ENCODE measurements at regions not wholly inside any gene's neighbourhood (a gene's known extent, or its start where the extent isn't known, plus 50 kb on each side); places are given as distances from the start of the nearest gene placed in this dataset.
"Not testable (repeated sequence)": the region's sequence is repeated elsewhere in the genome, so short reads cannot be mapped to it uniquely, and the experiment has no call there.

- DNase-seq: not testable (repeated sequence)
Measured at GRCh38 chr16:29257419-29258336, 148.8 kb downstream of the NPIPB11 start.

GRCh38 chr16:29256501-29256981, 150.0 kb downstream of the NPIPB11 start:
- no peak for DNase-seq

GRCh38 chr16:29255957-29256356, 150.6 kb downstream of the NPIPB11 start:
- DNase-seq: not testable (repeated sequence)

- not testable (repeated sequence) for DNase-seq
Measured at GRCh38 chr16:29255496-29255796, 151.1 kb downstream of the NPIPB11 start.

- DNase-seq: no peak
Measured at GRCh38 chr16:29254676-29255495, 151.6 kb downstream of the NPIPB11 start.

DNA sequence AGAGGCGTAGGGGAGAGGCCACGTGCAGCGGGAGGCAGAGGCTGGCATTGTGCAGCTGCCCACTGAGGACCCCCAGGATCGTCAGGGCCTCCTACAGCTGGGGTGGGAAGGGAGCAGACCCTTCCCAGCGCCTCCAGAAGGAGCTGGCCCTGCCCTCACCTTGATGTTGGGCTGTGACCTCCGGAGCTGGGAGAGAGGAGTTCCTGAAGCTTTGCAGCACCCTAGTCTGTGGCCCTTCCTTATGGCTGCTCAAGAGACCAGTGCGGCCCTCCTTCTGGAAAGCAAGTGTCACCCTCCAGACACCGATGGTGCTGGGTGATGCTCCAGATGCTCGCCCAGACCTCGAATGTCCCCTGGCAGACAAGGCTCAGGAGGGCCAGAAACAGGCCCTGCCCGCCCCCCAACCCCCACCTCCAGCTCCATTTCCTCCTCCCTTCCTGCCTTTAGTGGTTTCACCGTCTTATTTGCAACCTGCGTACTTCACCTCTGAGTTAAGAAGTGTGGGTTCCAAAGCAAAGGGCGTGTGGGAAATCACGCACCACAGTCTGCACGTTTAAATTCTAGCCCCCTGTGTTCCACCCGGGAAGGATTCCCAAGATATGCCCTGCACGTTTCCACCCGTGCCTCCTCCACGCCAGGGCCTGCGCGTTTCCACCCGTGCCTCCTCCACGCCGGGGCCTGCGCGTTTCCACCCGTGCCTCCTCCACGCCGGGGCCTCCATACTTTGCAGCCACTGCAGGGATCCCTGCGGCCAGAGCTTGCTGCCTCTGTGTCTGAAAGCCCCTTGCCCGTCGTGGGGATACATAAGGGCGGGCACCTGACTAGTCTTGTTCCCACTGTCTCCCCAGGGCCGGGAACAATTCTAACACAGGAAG, 152.6 kb downstream of the NPIPB11 start:
- not testable (repeated sequence) for DNase-seq

DNA sequence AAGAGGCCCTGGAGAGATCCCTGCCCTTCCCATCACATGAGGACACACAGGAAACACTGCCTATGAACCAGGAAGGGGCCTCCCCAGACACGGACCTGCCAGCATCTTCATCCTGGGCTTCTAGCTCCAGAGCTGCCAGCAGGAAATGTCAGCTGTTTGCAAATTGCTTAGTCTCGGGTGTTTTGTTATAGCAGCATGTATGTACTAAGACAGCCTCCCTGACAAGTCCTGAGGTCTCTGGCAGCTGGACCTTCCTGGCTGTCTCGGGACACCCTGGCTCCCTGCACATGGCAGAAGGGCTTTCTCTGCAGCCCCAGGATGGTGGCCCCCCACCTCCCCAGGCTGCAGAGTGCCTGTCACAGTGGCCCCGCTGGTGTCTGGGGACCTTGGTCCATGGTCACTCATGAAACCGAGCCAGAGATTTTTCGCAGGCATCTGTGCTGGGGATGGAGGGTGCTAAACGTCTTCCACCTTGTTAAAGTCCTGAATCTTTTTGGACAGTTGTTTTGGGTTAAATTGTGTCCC, 153.4 kb downstream of the NPIPB11 start:
- not testable (repeated sequence) for DNase-seq

DNA sequence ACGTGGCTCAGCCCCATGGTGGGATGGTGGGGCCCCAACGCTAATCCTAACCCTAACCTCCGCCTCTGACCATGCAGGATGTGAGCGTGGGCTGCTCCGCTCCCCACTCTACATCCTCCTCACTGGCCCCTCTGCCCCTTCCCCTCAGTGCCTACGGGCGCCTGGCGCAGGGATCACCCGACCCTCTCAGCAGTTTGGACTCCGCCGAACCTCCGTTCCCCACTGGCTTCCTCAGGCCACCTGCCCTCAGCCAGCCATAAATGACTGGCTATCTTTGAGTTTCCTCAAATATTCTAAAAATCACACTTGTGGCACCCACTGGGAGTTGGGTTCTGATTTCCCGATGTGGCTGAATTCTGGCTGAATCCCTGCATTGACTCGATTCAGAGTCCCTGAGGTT, 154.2 kb downstream of the NPIPB11 start:
- not testable (repeated sequence) for DNase-seq

- not testable (repeated sequence) for DNase-seq
Measured at GRCh38 chr16:29251571-29252011, 154.9 kb downstream of the NPIPB11 start.

- not testable (repeated sequence) for DNase-seq
Measured at GRCh38 chr16:29250923-29251434, 155.5 kb downstream of the NPIPB11 start.

GRCh38 chr16:29250469-29250868, 156.0 kb downstream of the NPIPB11 start:
- DNase-seq: not testable (repeated sequence)

- not testable (repeated sequence) for DNase-seq
Measured at GRCh38 chr16:29248940-29249318, 157.6 kb downstream of the NPIPB11 start.

- DNase-seq: not testable (repeated sequence)
Measured at GRCh38 chr16:29248306-29248939, 158.1 kb downstream of the NPIPB11 start.

DNA sequence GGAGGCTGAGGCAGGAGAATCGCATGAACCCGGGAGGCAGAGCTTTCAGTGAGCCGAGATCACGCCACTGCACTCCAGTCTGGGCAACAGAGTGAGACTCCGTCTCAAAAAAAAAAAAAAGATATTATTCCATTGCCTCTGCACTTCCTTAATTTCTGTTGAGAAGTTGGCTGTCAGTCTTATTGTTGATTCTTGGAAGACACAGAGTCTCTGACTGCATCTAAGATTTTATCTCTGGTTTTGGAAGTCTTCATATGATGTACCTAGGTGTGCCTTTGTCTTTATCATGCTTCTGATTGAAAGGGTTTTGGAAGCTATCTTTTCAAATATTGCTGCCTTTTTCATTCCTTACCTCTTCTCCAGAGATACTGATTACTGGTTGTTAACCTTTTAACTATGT, 160.4 kb downstream of the NPIPB11 start:
- not testable (repeated sequence) for DNase-seq

DNA sequence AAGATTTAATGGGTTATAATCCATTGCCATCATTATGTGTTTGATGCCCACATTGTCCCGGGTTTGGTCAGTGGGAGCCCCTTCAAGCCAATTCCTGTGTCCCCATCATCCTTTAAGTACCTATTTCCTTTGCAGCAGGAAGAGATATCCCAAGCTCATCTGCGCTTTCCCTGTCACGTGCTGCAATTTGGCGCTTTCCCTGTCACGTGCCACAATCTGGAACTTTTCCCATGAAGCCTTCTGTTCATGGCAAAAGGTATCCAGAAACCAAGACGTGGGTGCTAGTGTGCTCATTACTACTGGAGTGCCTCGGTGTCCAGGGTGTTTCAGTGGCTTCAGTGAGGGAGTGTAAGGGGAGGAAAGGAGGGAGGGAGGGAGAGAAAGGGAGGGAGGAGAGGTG, 168.5 kb downstream of the NPIPB11 start:
- no peak for DNase-seq

DNA sequence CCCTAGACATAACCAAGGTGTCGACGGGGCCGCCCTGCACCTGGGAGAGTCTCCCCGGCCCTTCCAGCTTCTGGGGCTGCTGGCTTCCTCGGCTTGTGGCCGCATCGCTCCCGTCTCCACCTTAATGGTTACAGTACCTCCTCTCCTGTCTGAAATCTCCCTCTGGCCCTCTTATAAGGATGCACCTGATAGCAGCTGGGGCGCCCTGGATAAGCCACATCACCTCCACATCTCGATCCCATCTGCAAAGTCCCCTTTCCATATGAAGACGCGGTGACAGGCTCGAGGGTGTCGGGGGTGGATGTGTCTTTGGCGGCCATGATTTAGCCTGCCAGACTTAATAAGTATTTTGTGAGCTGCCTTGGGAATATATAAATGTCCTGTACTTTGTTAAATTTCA, 169.0 kb downstream of the NPIPB11 start:
- not testable (repeated sequence) for DNase-seq

- not testable (repeated sequence) for DNase-seq
Measured at GRCh38 chr16:29237023-29237422, 169.5 kb downstream of the NPIPB11 start.

GRCh38 chr16:29235836-29236370, 170.6 kb downstream of the NPIPB11 start:
- not testable (repeated sequence) for DNase-seq

DNA sequence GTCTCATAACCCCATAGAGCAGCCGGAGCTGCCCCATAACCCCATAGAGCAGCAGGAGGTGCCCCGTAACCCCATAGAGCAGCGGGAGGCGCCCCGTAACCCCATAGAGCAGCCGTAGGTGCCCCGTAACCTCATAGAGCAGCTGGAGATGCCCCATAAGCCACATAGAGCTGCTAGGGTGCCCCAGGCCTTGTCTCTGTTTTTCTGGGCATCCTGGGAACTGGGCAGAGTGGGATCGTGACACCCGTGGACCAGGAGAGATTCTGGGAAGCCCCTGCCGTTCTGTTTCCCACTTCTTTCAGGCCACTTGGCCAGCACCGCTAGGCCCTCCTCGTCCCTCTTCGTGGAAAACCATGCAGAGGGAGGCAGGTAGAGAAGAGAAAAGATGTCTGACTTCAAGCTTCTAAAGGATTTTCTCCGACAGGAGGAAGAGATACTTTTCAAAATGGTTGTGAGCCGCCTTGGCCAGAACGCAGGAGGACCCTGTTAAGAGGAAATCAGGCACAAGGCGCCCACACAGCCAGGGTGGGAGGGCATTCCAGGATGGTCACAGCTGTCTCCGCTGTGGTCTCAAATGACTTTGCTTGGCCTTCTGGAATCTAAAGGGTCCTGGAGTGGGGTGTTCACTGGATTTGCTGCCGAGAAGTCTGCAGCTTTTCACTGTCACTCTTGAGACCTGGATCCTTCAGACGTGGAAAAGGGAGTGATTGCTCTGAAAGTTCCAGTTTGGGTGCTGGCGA, 171.8 kb downstream of the NPIPB11 start:
- not testable (repeated sequence) for DNase-seq

DNA sequence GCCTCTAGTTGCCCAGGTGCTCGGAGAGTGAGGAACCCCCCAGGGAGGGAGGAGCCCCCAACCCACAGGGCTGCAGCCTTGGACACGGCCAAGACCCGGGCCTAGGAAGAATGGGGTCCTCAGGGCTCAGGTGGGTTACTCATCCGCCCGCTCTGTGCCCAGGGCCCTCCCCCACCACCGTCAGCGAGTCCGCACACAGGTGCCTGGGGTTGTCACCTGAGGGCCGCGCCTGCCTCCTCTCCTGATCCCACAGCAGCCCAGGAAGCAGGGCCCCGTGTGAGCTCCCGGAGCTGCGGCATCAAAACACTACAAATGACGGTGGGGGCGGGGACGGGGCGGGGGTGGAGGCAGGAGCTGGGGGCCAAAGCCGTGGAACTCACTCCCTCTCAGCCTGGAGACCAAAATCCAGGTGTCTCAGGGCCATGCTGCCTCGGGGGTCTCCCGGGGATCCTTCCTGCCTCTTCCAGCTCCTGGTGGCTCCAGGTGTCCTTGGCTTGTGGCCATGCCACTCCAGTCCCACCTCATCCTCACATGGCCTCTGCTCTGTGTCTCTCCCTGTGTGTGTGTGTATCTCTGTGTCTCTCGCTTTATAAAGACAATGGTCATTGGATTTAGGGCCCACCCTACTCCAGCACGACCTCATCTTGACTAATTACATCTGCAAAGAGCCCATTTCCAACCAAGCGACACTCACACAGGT, 172.7 kb downstream of the NPIPB11 start:
- not testable (repeated sequence) for DNase-seq

Data from SW 1271 (cell line).